Endothelial cell of umbilical vein (primary cell): ENCODE measurements at regions not wholly inside any gene's neighbourhood (a gene's known extent, or its start where the extent isn't known, plus 50 kb on each side); places are given as distances from the start of the nearest gene placed in this dataset.

Experiments used
- BruUV-seq: library from RNA; stranded (reverse); fragments of 400-500 nt; replicated peaks from 2 replicates; lab custom pipeline; 2021; lab: Mats Ljungman, UMichigan
- CTCF ChIA-PET: fragments of 300-600, 350-600 bp; sonication (Branson Sonifier 250); formaldehyde crosslinking; loops from one replicate; lab custom pipeline; 2021; ENCODE audit warnings: antibody characterized with exemption, inconsistent platforms; lab: Charles Lee
- POLR2A ChIA-PET: fragments of 300-600, 350-600 bp; sonication (Branson Sonifier 250); formaldehyde crosslinking; loops from one replicate; lab custom pipeline; 2021; ENCODE audit warnings: antibody characterized with exemption, inconsistent platforms; lab: Charles Lee
- DNase-seq: peaks from one replicate; pipeline ENCODE4 v3.0.0-alpha.2; 2011; ENCODE audit warnings: low read depth, low spot score
- FAIRE-seq: peaks from 2 replicates; lab custom pipeline; 2011; peaks lifted over from hg19 to GRCh38; lab: Jason Lieb, UNC
- H2AFZ ChIP-seq: 2 replicates; pipeline ENCODE4 v1.6.0; 2012; ENCODE audit warnings: low read depth, low read length, control low read depth, inconsistent platforms
- H3K27ac ChIP-seq: 2 replicates; pipeline ENCODE4 v1.5.1; 2011; ENCODE audit warnings: low read depth, mild to moderate bottlenecking, control low read depth, low read length, moderate library complexity; ENCODE audit not compliant: insufficient read depth
- H3K27me3 ChIP-seq, 2 experiments: 2 replicates each; pipeline versions ENCODE4 v1.6.0 to v1.6.1; 2011; ENCODE audit warnings: low read length in 2 of 2, mixed read lengths in 1 of 2; ENCODE audit not compliant: control insufficient read depth in 2 of 2, insufficient read depth in 2 of 2
- H3K36me3 ChIP-seq, 2 experiments: 2 replicates in 1 of 2; 3 replicates in 1 of 2; pipeline ENCODE4 v1.5.1; 2011; ENCODE audit warnings: low read length in 2 of 2, mild to moderate bottlenecking in 1 of 2, moderate library complexity in 1 of 2; ENCODE audit not compliant: control insufficient read depth in 2 of 2, insufficient read depth in 2 of 2; ENCODE audit errors: extremely low read depth in 1 of 2
- H3K4me1 ChIP-seq: 3 replicates; pipeline ENCODE4 v1.5.1; 2011; ENCODE audit warnings: mild to moderate bottlenecking, low read length; ENCODE audit not compliant: control insufficient read depth, insufficient read depth; ENCODE audit errors: extremely low read depth
- H3K4me2 ChIP-seq: 2 replicates; pipeline ENCODE4 v1.6.1; 2011; ENCODE audit warnings: low read length, control low read depth, mixed read lengths; ENCODE audit not compliant: insufficient read depth
- H3K4me3 ChIP-seq, 3 experiments: fragments of 200-600 bp in 1 of 3; sonication (generic), shearing (Covaris generic) in 1 of 3; replicated peaks in 1 of 3; 2 replicates each; pipeline ENCODE4 v1.5.1; 2011 to 2016; ENCODE audit warnings: control low read depth in 3 of 3, low read length in 3 of 3, mild to moderate bottlenecking in 2 of 3, inconsistent platforms in 1 of 3, low read depth in 1 of 3, moderate library complexity in 1 of 3; ENCODE audit not compliant: insufficient read depth in 1 of 3
- H3K79me2 ChIP-seq: 2 replicates; pipeline ENCODE4 v1.6.0; 2012; ENCODE audit warnings: low read length, inconsistent platforms; ENCODE audit not compliant: control insufficient read depth, insufficient read depth
- H3K9ac ChIP-seq: replicated peaks from 2 replicates; pipeline ENCODE3; 2011; ENCODE audit warnings: low read length, control low read depth; ENCODE audit not compliant: insufficient read depth; ENCODE audit errors: extremely low read depth
- H3K9me1 ChIP-seq: replicated peaks from 3 replicates; pipeline ENCODE4 v1.6.0; 2011; ENCODE audit warnings: mild to moderate bottlenecking, low read length; ENCODE audit not compliant: control insufficient read depth, insufficient read depth; ENCODE audit errors: extremely low read depth
- H3K9me3 ChIP-seq: replicated peaks from 2 replicates; pipeline ENCODE4 v1.5.1; 2012; ENCODE audit warnings: low read length, inconsistent platforms; ENCODE audit not compliant: control insufficient read depth, insufficient read depth
- H4K20me1 ChIP-seq: replicated peaks from 2 replicates; pipeline ENCODE3; 2011; ENCODE audit warnings: mild to moderate bottlenecking, low read length; ENCODE audit not compliant: control insufficient read depth, insufficient read depth; ENCODE audit errors: extremely low read depth
- CTCF ChIP-seq, 2 donors: IDR thresholded peaks; 1 replicate in 1 of 2; 2 replicates in 1 of 2; pipeline ENCODE4 v1.5.1; 2011; ENCODE audit warnings: low read length in 2 of 2, mild to moderate bottlenecking in 2 of 2, moderate library complexity in 2 of 2, control low read depth in 1 of 2, inconsistent platforms in 1 of 2, low read depth in 1 of 2; ENCODE audit not compliant: insufficient read depth in 1 of 2; ENCODE audit errors: extremely low read depth in 1 of 2
- EZH2 ChIP-seq: IDR thresholded peaks from 2 replicates; pipeline ENCODE4 v1.6.1; 2012; ENCODE audit warnings: borderline replicate concordance, low read depth, mild to moderate bottlenecking, moderate library complexity, low read length, inconsistent platforms; ENCODE audit not compliant: severe bottlenecking
- FOS ChIP-seq: IDR thresholded peaks from 2 replicates; pipeline ENCODE4 v1.6.1; 2011; ENCODE audit warnings: mild to moderate bottlenecking, low read length, moderate library complexity, borderline replicate concordance; ENCODE audit not compliant: insufficient read depth
- GATA2 ChIP-seq: IDR thresholded peaks from 2 replicates; pipeline ENCODE4 v1.7.0; 2011; ENCODE audit warnings: low read depth, mild to moderate bottlenecking, moderate library complexity, mixed read lengths, low read length; ENCODE audit not compliant: insufficient read length, insufficient read depth
- JUN ChIP-seq: IDR thresholded peaks from 2 replicates; pipeline ENCODE4 v1.6.1; 2011; ENCODE audit warnings: borderline replicate concordance, low read depth; ENCODE audit not compliant: insufficient read length, insufficient read depth
- MAX ChIP-seq: IDR thresholded peaks from 2 replicates; pipeline ENCODE4 v1.6.1; 2011; ENCODE audit not compliant: insufficient read depth, insufficient read length
- MYC ChIP-seq: IDR thresholded peaks from one replicate; pipeline ENCODE4 v1.6.1; 2011; ENCODE audit warnings: mild to moderate bottlenecking, low read depth, low read length
- POLR2A ChIP-seq: IDR thresholded peaks from 2 replicates; pipeline ENCODE4 v1.6.1; 2012; ENCODE audit warnings: low read depth, mild to moderate bottlenecking, control low read depth, low read length
- POLR2AphosphoS5 ChIP-seq: IDR thresholded peaks from 2 replicates; pipeline ENCODE4 v1.6.1; 2012; ENCODE audit warnings: low read depth, mild to moderate bottlenecking, control low read depth, low read length, moderate library complexity; ENCODE audit not compliant: insufficient read depth
- dilution Hi-C: fragments of 300-500 bp; cut with MboI; formaldehyde crosslinking; loops from one replicate; pipeline ENCODE4 v1.15.0; 2019; ENCODE audit warnings: low sequenced_read_pairs; ENCODE audit not compliant: extremely low pct_ligation_motif_present
- intact Hi-C: fragments of 100-400 bp; cut with micrococcal nuclease; formaldehyde crosslinking; loops from one replicate; pipeline ENCODE4 v1.10.0; 2022

DNA sequence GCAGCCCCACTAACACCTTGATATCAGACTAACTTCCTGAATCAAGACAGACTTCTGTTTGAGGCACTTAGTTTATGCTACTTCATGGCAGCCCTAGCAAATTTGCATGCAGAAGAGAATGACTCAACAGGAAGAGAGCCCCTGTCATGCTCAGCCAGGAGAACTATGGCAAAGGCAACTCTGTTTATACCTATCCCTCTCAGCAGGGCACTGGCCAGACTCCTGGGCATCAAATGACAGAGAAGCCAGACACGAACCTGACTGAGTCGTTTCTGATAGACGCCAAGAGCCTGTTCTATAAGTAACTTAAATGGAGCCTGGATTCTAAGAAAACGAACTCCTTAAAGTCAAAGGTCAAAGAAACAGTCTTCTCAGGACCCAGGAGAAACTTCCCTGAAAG lies 50.9 kb upstream of the UNC5B start:
- no peak for DNase-seq

More for the DNA sequence above, 50.9 kb upstream of the UNC5B start:
- intact Hi-C loops, result no loop called here
- H3K9me3 ChIP-seq, result no peaks in the 10 kb centered on the region
- no peak overlapping the region for H2AFZ ChIP-seq
- dilution Hi-C loops, result no loop called here
- BruUV-seq, result no TSS peak
- no peaks in the 10 kb centered on the region for H3K9me1 ChIP-seq
- ChIA-PET POLR2A (no interaction called here), CTCF (no interaction called here)
- H3K9ac ChIP-seq, result no peak overlapping the region
- H3K4me3 ChIP-seq, result no peak overlapping the region
- no peaks in the 10 kb centered on the region for H3K79me2 ChIP-seq
- H3K4me1 ChIP-seq, result no peaks in the 10 kb centered on the region
- no peak overlapping the region for H3K27ac ChIP-seq
- H4K20me1 ChIP-seq, result no peaks in the 10 kb centered on the region
- H3K27me3 ChIP-seq, result peaks cover 0 to 14% of the 10 kb centered on the region in 2 experiments
- H3K36me3 ChIP-seq, result no peaks in the 10 kb centered on the region
- TF ChIP-seq POLR2AphosphoS5 (no peak), FOS (no peak), JUN (no peak), EZH2 (no peak), MAX (no peak), GATA2 (no peak), CTCF (IDR thresholded peaks at IDR 0.05; ENCODE audit: extremely low read depth in 1 of 2, insufficient read depth in 1 of 2, low read depth in 1 of 2, low read length in 2 of 2) (no peak), MYC (no peak), POLR2A (no peak)
- H3K4me2 ChIP-seq, result no peak overlapping the region
- peak; percentile 61 for FAIRE-seq
